ENCODE measurements at regions not wholly inside any gene's neighbourhood (a gene's known extent, or its start where the extent isn't known, plus 50 kb on each side); places are given as distances from the start of the nearest gene placed in this dataset.

DNA sequence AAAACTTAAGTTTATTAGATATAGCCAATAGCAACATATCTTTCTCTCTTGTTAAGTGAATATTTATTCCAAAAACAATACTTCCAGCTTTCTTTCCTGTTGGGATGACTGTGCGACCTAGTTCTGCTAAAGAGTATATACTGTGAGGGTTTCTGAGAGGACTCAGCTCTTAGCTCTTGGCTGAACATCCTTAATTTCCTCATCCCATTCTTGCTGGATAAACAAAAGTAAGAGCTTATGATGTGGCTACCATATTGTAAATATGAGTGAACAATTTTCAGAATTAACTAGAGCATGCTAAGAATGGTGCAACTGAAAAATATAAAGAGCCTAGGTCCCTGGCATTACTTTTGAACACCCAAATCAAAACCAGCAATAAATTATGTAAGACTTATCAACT is 279.5 kb upstream of the GNAI1 start:
- no peak for TF ChIP-seq POLR2A (IDR thresholded peaks at IDR 0.05)
- TF ChIP-seq, protein P1, sequence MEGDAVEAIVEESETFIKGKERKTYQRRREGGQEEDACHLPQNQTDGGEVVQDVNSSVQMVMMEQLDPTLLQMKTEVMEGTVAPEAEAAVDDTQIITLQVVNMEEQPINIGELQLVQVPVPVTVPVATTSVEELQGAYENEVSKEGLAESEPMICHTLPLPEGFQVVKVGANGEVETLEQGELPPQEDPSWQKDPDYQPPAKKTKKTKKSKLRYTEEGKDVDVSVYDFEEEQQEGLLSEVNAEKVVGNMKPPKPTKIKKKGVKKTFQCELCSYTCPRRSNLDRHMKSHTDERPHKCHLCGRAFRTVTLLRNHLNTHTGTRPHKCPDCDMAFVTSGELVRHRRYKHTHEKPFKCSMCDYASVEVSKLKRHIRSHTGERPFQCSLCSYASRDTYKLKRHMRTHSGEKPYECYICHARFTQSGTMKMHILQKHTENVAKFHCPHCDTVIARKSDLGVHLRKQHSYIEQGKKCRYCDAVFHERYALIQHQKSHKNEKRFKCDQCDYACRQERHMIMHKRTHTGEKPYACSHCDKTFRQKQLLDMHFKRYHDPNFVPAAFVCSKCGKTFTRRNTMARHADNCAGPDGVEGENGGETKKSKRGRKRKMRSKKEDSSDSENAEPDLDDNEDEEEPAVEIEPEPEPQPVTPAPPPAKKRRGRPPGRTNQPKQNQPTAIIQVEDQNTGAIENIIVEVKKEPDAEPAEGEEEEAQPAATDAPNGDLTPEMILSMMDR (IDR thresholded peaks at IDR 0.05): no peak

All from stomach (tissue), 4 donors.